WTC11 (cell line): ENCODE measurements at regions not wholly inside any gene's neighbourhood (a gene's known extent, or its start where the extent isn't known, plus 50 kb on each side); places are given as distances from the start of the nearest gene placed in this dataset.

Experiments
- CBFB ChIP-seq: sonication (generic); formaldehyde crosslinking; IDR thresholded peaks from 2 replicates; pipeline ENCODE4 v1.8.1; 2022; ENCODE audit warnings: mild to moderate bottlenecking, low read depth, missing genetic modification reagents
- ELF4 ChIP-seq: sonication (generic); formaldehyde crosslinking; IDR thresholded peaks from 2 replicates; pipeline ENCODE4 v1.8.1; 2022; ENCODE audit warnings: low read depth, mild to moderate bottlenecking, moderate library complexity, missing genetic modification reagents
- JUN ChIP-seq: sonication (generic); formaldehyde crosslinking; IDR thresholded peaks from 2 replicates; pipeline ENCODE4 v1.8.0; 2023; ENCODE audit warnings: mild to moderate bottlenecking, missing genetic modification reagents
- KAT7 ChIP-seq: sonication (generic); formaldehyde crosslinking; IDR thresholded peaks from 2 replicates; pipeline ENCODE4 v1.8.1; 2023; ENCODE audit warnings: missing genetic modification reagents, mild to moderate bottlenecking, borderline replicate concordance
- NFATC4 ChIP-seq: fragments of 250-450 bp; sonication (Bioruptor Pico); IDR thresholded peaks from 2 replicates; pipeline ENCODE4 v1.9.0; 2021; ENCODE audit warnings: mild to moderate bottlenecking
- USF1 ChIP-seq: sonication (generic); formaldehyde crosslinking; IDR thresholded peaks from 2 replicates; pipeline ENCODE4 v1.8.0; 2022; ENCODE audit warnings: mild to moderate bottlenecking, missing genetic modification reagents
- ZBTB43 ChIP-seq: sonication (generic); formaldehyde crosslinking; IDR thresholded peaks from 2 replicates; pipeline ENCODE4 v1.8.1; 2023; ENCODE audit warnings: mild to moderate bottlenecking, missing genetic modification reagents
- TF ChIP-seq, protein P1 (sequence below): sonication (generic); formaldehyde crosslinking; IDR thresholded peaks from 2 replicates; pipeline ENCODE4 v1.8.1; 2023; ENCODE audit warnings: mild to moderate bottlenecking, missing genetic modification reagents, moderate library complexity
- TF ChIP-seq, protein P2 (sequence below): fragments of 200-600 bp; IDR thresholded peaks from 2 replicates; pipeline ENCODE4 v1.8.0; 2022; ENCODE audit warnings: antibody characterized with exemption
- TF ChIP-seq, protein P3 (sequence below): sonication (generic); formaldehyde crosslinking; conservative IDR thresholded peaks from 2 replicates; pipeline ENCODE4 v1.8.1; 2022; ENCODE audit warnings: mild to moderate bottlenecking, missing genetic modification reagents

DNA sequence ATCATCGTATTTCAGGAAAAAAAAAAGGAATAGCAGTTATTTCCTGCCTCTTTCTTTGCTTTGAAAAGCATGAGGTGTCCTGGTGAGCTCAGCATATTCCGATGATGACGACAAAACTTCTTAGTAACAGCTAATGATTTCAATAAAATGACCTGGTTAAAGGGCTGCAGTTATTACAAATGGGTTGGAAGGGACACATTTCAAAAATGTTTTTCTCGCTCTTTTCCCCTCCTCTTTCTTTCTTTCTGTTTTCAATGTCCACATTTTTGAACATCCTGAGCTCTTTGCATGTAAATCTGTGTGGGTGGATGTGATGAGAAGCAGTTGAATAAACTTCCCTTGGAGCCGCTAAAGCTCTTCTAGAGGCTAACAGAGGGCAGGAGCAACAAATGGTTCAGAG, 186.8 kb upstream of the SLC27A6 start:
- TF ChIP-seq NFATC4 (CRISPR knock-in tag) (no peak), JUN (CRISPR knock-in tag) (no peak), ELF4 (CRISPR knock-in tag) (no peak), KAT7 (CRISPR knock-in tag) (no peak), ZBTB43 (CRISPR knock-in tag) (no peak), CBFB (CRISPR knock-in tag) (no peak), USF1 (CRISPR knock-in tag) (no peak)
- TF ChIP-seq, protein P1, sequence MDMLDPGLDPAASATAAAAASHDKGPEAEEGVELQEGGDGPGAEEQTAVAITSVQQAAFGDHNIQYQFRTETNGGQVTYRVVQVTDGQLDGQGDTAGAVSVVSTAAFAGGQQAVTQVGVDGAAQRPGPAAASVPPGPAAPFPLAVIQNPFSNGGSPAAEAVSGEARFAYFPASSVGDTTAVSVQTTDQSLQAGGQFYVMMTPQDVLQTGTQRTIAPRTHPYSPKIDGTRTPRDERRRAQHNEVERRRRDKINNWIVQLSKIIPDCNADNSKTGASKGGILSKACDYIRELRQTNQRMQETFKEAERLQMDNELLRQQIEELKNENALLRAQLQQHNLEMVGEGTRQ (CRISPR knock-in tag) = no peak
- TF ChIP-seq, protein P2, sequence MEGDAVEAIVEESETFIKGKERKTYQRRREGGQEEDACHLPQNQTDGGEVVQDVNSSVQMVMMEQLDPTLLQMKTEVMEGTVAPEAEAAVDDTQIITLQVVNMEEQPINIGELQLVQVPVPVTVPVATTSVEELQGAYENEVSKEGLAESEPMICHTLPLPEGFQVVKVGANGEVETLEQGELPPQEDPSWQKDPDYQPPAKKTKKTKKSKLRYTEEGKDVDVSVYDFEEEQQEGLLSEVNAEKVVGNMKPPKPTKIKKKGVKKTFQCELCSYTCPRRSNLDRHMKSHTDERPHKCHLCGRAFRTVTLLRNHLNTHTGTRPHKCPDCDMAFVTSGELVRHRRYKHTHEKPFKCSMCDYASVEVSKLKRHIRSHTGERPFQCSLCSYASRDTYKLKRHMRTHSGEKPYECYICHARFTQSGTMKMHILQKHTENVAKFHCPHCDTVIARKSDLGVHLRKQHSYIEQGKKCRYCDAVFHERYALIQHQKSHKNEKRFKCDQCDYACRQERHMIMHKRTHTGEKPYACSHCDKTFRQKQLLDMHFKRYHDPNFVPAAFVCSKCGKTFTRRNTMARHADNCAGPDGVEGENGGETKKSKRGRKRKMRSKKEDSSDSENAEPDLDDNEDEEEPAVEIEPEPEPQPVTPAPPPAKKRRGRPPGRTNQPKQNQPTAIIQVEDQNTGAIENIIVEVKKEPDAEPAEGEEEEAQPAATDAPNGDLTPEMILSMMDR = no peak
- TF ChIP-seq, protein P3, sequence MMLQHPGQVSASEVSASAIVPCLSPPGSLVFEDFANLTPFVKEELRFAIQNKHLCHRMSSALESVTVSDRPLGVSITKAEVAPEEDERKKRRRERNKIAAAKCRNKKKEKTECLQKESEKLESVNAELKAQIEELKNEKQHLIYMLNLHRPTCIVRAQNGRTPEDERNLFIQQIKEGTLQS (CRISPR knock-in tag) = no peak
